Neural progenitor cell (in vitro differentiated cells): ENCODE measurements at regions not wholly inside any gene's neighbourhood (a gene's known extent, or its start where the extent isn't known, plus 50 kb on each side); places are given as distances from the start of the nearest gene placed in this dataset.
"Not testable (repeated sequence)": the region's sequence is repeated elsewhere in the genome, so short reads cannot be mapped to it uniquely, and the experiment has no call there.

Source experiments
- CTCF ChIP-seq: fragments of 200-600 bp; sonication (generic); IDR thresholded peaks from 2 replicates; pipeline ENCODE4 v1.5.1; 2017; ENCODE audit warnings: antibody characterized with exemption, mild to moderate bottlenecking
- EZH2 ChIP-seq: fragments of 200-600 bp; sonication (generic); IDR thresholded peaks from 2 replicates; pipeline ENCODE4 v1.6.1; 2017; ENCODE audit warnings: antibody characterized with exemption, mild to moderate bottlenecking, moderate library complexity
- EZH2phosphoT487 ChIP-seq: fragments of 200-600 bp; sonication (generic); IDR thresholded peaks from 2 replicates; pipeline ENCODE4 v1.6.1; 2017; ENCODE audit warnings: antibody characterized with exemption

- not testable (repeated sequence) for TF ChIP-seq CTCF, EZH2, EZH2phosphoT487
Measured at GRCh38 chr15:22160283-22160682, 80.0 kb downstream of the OR4M2 start.
